Neural progenitor cell (in vitro differentiated cells): ENCODE measurements at regions not wholly inside any gene's neighbourhood (a gene's known extent, or its start where the extent isn't known, plus 50 kb on each side); places are given as distances from the start of the nearest gene placed in this dataset.

Experiments used
- DNase-seq: peaks from one replicate; pipeline ENCODE4 v3.0.0-alpha.2; 2016; ENCODE audit warnings: low spot score
- H2AFZ ChIP-seq: fragments of 200-600 bp; sonication (generic); replicated peaks from 2 replicates; pipeline ENCODE4 v1.6.1; 2016; ENCODE audit warnings: antibody characterized with exemption
- H3F3A ChIP-seq: fragments of 200-600 bp; sonication (generic); 2 replicates; pipeline ENCODE4 v1.6.1; 2016; ENCODE audit warnings: antibody characterized with exemption, low read depth
- H3K27ac ChIP-seq: fragments of 200-600 bp; sonication (generic); 2 replicates; pipeline ENCODE4 v1.5.1; 2016; ENCODE audit warnings: mild to moderate bottlenecking
- H3K27me3 ChIP-seq: fragments of 200-600 bp; sonication (generic); 2 replicates; pipeline ENCODE4 v1.6.1; 2016; ENCODE audit warnings: mild to moderate bottlenecking, moderate library complexity
- H3K36me3 ChIP-seq: fragments of 200-600 bp; sonication (generic); 2 replicates; pipeline ENCODE4 v1.5.1; 2016
- H3K4me1 ChIP-seq: fragments of 200-600 bp; sonication (generic); 2 replicates; pipeline ENCODE4 v1.6.1; 2016; ENCODE audit warnings: mixed run types
- H3K4me2 ChIP-seq: fragments of 200-600 bp; sonication (generic); 2 replicates; pipeline ENCODE4 v1.6.1; 2016
- H3K4me3 ChIP-seq: fragments of 200-600 bp; sonication (generic); 2 replicates; pipeline ENCODE4 v1.5.1; 2016
- H3K79me2 ChIP-seq: fragments of 200-600 bp; sonication (generic); 2 replicates; pipeline ENCODE4 v1.6.1; 2016; ENCODE audit warnings: low read depth
- H3K9ac ChIP-seq: fragments of 200-600 bp; sonication (generic); 2 replicates; pipeline ENCODE4 v1.6.1; 2016
- H3K9me3 ChIP-seq: fragments of 200-600 bp; sonication (generic); 2 replicates; pipeline ENCODE4 v1.5.1; 2016; ENCODE audit warnings: low read depth
- H4K20me1 ChIP-seq: fragments of 200-600 bp; sonication (generic); 2 replicates; pipeline ENCODE4 v1.6.1; 2016; ENCODE audit warnings: low read depth
- H3K27ac Mint-ChIP-seq: 3 replicates; pipeline ENCODE4 v1.8.0; 2021; ENCODE audit warnings: mixed read lengths
- H3K27me3 Mint-ChIP-seq: 2 replicates; pipeline ENCODE4 v1.8.0; 2022; ENCODE audit warnings: low read depth, mild to moderate bottlenecking, inconsistent platforms, moderate library complexity, mixed read lengths; ENCODE audit not compliant: insufficient read depth
- H3K36me3 Mint-ChIP-seq: 3 replicates; pipeline ENCODE4 v1.8.0; 2021; ENCODE audit warnings: mixed read lengths
- H3K4me1 Mint-ChIP-seq: 3 replicates; pipeline ENCODE4 v1.8.0; 2021; ENCODE audit warnings: mixed read lengths
- H3K4me3 Mint-ChIP-seq: 3 replicates; pipeline ENCODE4 v1.8.0; 2021; ENCODE audit warnings: mild to moderate bottlenecking, moderate library complexity, mixed read lengths
- H3K9me3 Mint-ChIP-seq: 3 replicates; pipeline ENCODE4 v1.8.0; 2020; ENCODE audit warnings: mixed read lengths
- CTCF ChIP-seq: fragments of 200-600 bp; sonication (generic); IDR thresholded peaks from 2 replicates; pipeline ENCODE4 v1.5.1; 2017; ENCODE audit warnings: antibody characterized with exemption, mild to moderate bottlenecking
- EZH2 ChIP-seq: fragments of 200-600 bp; sonication (generic); IDR thresholded peaks from 2 replicates; pipeline ENCODE4 v1.6.1; 2017; ENCODE audit warnings: antibody characterized with exemption, mild to moderate bottlenecking, moderate library complexity
- EZH2phosphoT487 ChIP-seq: fragments of 200-600 bp; sonication (generic); IDR thresholded peaks from 2 replicates; pipeline ENCODE4 v1.6.1; 2017; ENCODE audit warnings: antibody characterized with exemption

DNA sequence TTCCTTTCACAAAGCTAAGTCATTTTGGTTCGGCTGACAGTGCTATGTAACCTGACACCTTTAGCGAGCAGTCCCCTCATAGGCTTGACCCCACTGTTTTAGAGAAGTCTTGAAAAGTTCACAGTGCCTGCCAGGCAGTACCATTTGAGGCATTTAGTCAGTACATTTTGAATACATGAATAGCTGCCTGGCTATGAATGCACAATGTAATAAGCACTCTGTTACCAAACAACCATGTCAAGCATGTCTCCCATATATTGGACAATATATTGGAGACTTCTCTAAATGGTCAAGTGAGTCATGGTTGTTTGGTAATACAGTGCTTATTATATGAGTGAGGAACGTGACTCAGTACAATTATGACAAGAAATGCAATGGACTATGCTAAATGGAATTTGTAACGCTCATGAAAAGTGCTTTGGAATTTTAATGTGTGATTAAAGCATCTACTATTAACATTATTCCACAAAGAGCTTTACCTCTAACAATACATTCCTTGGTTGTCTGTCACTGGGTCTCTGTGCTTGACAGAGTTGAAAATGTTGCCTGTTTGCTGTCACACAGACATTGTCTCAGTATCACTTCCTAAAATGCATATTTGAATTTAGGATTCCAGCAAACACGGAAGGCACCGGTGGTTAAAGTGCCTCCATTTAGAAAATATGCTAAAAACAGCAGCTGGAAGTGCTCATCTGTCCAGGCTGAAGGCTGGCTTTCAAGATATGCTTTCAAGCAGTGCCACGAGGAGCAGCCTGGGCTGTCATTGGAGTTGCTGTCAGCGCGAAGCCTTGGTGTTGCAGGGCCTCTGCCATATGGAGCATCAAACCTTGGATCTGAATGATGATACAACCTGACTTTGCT is 458.6 kb downstream of the FBXO15 start:
- Mint-ChIP-seq H3K27me3 (peaks cover 5% of the 10 kb centered on the region), H3K9me3 (peaks cover 14% of the 10 kb centered on the region), H3K27ac (peak overlapping the region; percentile 14), H3K4me3 (no peak overlapping the region), H3K4me1 (peaks cover 42% of the 10 kb centered on the region), H3K36me3 (peaks cover 2% of the 10 kb centered on the region)
- peaks cover 7% of the 10 kb centered on the region for H3F3A ChIP-seq
- H3K9ac ChIP-seq: no peak overlapping the region
- no peak overlapping the region for H3K27ac ChIP-seq
- peak; percentile 36 for DNase-seq
- no peaks in the 10 kb centered on the region for H3K27me3 ChIP-seq
- no peak overlapping the region for H2AFZ ChIP-seq
- peaks cover 25% of the 10 kb centered on the region for H3K4me1 ChIP-seq
- no peaks in the 10 kb centered on the region for H3K36me3 ChIP-seq
- no peaks in the 10 kb centered on the region for H4K20me1 ChIP-seq
- H3K4me3 ChIP-seq: no peak overlapping the region
- no peaks in the 10 kb centered on the region for H3K79me2 ChIP-seq
- TF ChIP-seq CTCF: no peak
- TF ChIP-seq EZH2: no peak
- no peak for TF ChIP-seq EZH2phosphoT487
- H3K9me3 ChIP-seq: no peaks in the 10 kb centered on the region
- H3K4me2 ChIP-seq: no peak overlapping the region

DNA sequence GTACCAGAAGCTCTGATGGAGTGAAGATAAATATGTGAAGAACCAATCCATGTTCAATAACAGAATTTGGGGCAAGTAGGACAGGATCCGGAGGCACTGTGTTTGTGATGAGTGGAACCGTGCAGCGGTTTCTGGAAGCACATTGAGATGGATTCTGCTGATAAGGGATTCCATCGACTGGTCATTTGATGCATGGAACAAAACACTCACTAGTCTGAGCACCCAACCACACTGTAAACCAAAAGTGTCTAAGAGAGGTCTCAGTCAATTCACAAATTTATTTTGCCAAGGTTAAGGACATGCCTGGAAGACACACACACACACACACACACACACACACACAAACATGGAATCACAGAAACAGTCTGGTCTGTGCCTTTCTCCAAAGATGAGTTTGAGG is 459.5 kb downstream of the FBXO15 start:
- Histone ChIP-seq H3K36me3 (no peaks in the 10 kb centered on the region), H3K27ac (no peak overlapping the region), H3K79me2 (no peaks in the 10 kb centered on the region), H3K4me3 (no peak overlapping the region), H3K27me3 (no peaks in the 10 kb centered on the region), H3K9ac (no peak overlapping the region), H3F3A (peaks cover 7% of the 10 kb centered on the region), H3K4me1 (peaks cover 25% of the 10 kb centered on the region), H3K9me3 (no peaks in the 10 kb centered on the region), H4K20me1 (no peaks in the 10 kb centered on the region), H2AFZ (no peak overlapping the region), H3K4me2 (no peak overlapping the region)
- H3K4me1 Mint-ChIP-seq: peaks cover 42% of the 10 kb centered on the region
- DNase-seq: no peak
- H3K27me3 Mint-ChIP-seq: peaks cover 5% of the 10 kb centered on the region
- H3K9me3 Mint-ChIP-seq: peaks cover 10% of the 10 kb centered on the region
- H3K36me3 Mint-ChIP-seq: peaks cover 2% of the 10 kb centered on the region
- TF ChIP-seq EZH2phosphoT487: no peak
- no peak for TF ChIP-seq CTCF
- TF ChIP-seq EZH2: no peak
- no peak overlapping the region for H3K4me3 Mint-ChIP-seq
- no peak overlapping the region for H3K27ac Mint-ChIP-seq

GRCh38 chr18:73684647-73685046 is 463.0 kb downstream of the FBXO15 start:
- no peak for DNase-seq
- H3F3A ChIP-seq: no peaks in the 10 kb centered on the region
- no peak for TF ChIP-seq CTCF
- TF ChIP-seq EZH2phosphoT487: no peak
- TF ChIP-seq EZH2: no peak
- H2AFZ ChIP-seq: no peak overlapping the region
- no peak overlapping the region for H3K4me2 ChIP-seq
- H3K79me2 ChIP-seq: no peaks in the 10 kb centered on the region
- Mint-ChIP-seq H3K4me1 (peaks cover 25% of the 10 kb centered on the region), H3K36me3 (no peaks in the 10 kb centered on the region), H3K27me3 (peaks cover 3% of the 10 kb centered on the region), H3K27ac (no peak overlapping the region), H3K9me3 (no peaks in the 10 kb centered on the region), H3K4me3 (no peak overlapping the region)
- no peak overlapping the region for H3K9ac ChIP-seq
- peaks cover 13% of the 10 kb centered on the region for H3K4me1 ChIP-seq
- no peak overlapping the region for H3K4me3 ChIP-seq
- no peaks in the 10 kb centered on the region for H3K36me3 ChIP-seq
- H3K9me3 ChIP-seq: no peaks in the 10 kb centered on the region
- H3K27me3 ChIP-seq: no peaks in the 10 kb centered on the region
- no peaks in the 10 kb centered on the region for H4K20me1 ChIP-seq
- no peak overlapping the region for H3K27ac ChIP-seq
